Hematopoietic multipotent progenitor cell treated with erythropoietin and hydrocortisone succinate and interleukin-3 and kit ligand, for 6 days (in vitro differentiated cells): ENCODE measurements at regions not wholly inside any gene's neighbourhood (a gene's known extent, or its start where the extent isn't known, plus 50 kb on each side); places are given as distances from the start of the nearest gene placed in this dataset.
"Not testable (repeated sequence)": the region's sequence is repeated elsewhere in the genome, so short reads cannot be mapped to it uniquely, and the experiment has no call there.

Experiments used
- DNase-seq: peaks from one replicate; pipeline ENCODE4 v3.0.0-alpha.2; 2015

DNA sequence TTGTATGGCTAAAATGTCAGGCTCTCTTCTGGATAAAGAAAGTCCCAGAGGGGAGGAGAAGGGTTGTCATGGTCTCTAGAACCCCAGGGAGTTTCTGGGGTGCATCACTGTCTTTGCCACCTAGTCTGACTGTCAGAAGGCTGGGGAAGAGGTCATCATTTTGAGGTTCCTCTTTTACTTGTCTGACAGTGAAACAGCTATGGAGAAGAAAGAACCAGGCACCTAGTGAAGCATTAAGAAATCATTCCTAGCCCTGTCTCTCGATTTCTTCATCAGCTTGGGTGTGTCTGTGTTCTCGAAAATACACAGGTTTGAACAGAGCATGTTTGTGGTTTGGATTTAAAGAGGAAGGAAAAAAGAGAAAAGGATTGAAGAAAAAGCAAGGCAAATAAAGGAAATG, 158.7 kb upstream of the LRIG3 start:
- DNase-seq: peak; percentile 1

DNA sequence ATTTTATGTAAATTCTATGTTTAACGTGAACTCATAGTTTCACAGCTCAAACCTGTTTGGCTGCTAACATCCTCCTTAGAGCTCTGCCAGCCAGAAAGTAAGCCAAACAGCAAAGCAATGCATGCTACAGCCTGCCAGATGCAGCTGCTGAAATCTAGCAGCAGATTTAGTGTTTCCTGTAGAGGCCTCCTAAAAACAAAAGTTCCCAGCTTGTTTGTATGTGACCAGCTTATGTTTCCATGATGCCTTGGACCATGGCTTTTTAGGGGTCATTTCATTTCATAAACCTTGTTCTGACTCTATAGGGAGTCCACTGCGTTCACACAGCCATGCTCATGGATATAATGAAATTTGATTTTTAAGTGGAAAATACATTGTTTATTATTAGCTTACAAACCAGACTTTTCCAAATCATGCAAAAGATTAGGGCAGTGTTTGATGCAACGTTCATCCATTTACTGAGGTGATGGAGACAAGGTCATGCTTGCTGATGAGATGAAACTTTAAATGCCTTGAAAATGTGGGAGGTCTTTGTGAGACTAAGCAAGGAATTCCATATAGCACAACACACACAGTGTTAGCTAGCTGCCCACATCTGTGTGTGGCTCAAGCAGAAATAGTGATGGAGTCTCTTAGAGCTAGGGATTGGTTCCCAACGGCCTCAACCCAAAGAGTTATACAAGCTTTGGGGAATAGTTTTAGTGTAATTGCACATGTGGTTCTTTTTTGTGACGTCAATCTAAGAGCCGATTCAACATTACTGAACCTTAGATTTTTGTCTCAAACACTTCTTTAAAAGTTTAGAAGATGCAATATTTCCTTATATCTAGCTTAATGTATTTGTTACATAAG, 157.5 kb upstream of the LRIG3 start:
- no peak for DNase-seq

DNA sequence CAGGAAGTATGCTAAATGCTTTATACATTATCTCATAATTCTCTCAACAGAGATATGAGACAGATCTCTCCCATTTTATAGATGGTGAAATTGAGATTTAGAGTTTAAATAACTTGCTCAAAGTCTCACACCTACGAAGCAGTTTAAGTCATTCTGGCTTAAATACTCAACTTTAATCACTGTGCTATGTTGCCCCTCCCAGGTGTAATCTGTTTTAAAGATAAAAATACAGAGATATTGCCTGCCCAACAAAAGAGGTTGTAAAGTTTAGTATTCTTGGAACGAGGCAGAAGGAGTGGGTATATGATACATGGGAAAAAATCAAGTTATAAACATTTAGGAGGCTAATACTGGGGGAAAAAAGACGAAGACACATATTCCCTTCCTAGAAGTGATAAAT, 156.8 kb upstream of the LRIG3 start:
- no peak for DNase-seq

DNA sequence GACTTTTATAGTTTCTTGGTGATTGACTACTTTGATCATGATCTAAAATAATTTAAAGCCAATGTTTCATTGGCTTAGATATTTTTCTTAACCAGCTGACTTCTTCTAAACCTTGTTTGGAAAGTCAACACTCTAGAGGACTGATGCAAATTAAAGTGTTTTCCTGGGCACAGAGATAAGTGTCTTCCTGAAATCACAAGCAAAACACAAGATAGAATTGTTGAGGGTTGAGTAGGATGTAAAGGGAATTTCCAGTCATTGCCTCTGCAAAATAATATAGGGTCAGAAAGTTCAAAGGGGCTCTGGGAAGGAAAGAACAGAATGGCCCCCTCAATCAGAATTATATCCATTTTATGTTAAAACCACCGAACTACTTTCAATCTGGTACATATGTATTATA, 156.3 kb upstream of the LRIG3 start:
- DNase-seq: no peak

DNA sequence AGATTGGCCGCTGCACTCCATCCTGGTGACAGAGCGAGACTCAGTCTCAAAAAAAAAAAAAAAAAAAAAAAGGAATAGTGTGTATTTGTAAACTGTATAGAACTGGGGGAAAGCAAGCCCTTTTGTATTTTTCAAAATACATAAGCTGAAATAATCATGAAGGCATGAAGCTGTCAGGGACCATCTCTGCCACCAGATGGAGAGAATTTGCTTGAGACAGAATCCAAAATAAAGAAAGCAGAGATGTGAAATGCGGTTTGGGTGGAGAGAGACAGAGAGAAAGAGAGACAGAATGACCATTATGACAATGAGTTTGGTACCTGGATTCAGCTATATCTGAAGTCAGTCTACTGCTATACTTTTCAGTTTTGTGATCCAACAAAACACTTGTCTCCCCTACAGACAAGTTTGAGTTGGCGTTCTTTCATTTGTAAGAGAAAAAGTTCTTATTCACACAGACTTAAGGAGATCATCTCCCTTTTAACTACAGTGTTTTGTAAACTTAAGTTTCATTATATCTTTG, 155.7 kb upstream of the LRIG3 start:
- no peak for DNase-seq

DNA sequence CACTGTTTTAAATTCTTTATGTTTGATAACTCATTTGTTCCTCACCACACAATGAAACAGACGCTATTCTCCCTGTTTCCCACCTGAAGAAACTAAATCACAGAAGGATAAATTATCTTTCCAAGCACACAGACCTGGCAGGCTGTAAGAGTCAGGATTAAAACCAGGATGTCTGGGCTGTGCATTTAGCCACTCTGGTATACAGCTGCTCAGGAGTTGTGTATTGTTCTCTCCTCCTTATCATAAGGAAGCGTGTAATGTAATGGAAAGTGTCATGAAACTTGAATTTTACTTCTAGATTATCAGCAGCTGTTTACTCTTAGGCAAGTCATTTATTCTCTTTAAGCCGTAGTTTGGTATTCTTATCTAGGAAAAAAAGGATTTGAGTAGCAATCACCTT, 154.8 kb upstream of the LRIG3 start:
- DNase-seq: no peak

DNA sequence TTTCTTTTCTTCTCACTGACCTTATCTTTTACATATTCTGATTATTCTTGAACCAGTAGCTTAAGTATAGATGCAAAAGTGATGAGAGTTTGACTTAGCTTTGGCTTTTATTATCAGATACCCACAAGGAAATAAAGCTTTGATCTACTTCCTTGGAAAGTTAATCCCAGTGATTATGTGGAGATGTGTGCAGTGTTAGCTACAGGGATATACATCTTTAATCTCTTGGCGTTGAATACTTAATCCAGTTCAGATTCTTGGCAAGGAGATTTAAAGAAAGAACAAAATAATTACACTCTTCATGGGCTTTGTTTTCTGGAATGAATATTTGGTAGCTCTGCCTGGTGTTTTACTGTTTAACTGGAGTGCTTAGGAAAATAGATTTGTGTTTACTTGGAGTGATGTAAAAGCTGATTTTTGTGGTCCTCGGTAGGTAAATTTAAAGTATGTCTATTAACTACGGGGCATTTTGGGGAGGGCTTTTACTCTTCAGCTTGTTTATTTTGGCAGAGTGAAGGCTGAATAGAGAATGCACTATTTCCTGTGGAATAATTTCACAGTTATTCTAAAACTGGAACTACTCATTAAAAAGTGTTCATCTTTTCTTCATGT, 150.1 kb upstream of the LRIG3 start:
- no peak for DNase-seq

DNA sequence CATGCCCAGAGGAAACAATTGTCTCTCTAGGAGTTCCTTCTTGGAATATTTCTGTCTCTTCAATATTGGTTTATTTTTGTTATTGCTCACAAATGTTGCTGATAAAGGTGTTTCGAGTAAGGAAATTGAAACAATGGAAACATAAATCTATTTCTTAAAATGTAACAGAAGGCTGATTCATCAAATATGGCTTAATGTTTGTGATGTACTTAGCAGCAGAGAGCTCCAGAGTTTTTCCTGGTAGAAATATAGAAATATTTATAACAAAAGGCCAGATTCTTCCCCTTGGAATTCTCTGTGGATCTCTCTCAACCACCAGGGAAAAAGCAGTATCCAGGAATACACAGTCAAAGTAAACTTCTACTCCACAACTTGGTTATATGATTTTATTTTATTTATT, 149.2 kb upstream of the LRIG3 start:
- no peak for DNase-seq

DNA sequence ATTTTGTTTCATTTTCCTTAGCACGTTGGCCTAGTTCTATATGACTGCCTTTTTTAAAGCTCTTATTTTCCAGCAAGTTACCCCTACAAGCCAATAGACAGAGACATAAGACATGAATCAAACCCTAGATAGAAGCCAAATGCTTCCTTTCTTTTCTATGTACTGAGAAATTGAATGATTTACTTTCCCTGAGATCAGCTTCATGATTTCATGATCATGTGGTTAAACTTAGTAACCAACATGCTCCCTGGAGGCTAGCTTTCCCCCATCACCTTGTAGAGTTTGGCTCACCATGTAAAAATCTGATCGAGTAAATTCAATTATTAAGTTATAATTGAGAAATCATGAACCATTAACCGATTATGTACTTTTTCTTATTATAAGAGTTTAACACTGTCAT, 148.1 kb upstream of the LRIG3 start:
- no peak for DNase-seq

DNA sequence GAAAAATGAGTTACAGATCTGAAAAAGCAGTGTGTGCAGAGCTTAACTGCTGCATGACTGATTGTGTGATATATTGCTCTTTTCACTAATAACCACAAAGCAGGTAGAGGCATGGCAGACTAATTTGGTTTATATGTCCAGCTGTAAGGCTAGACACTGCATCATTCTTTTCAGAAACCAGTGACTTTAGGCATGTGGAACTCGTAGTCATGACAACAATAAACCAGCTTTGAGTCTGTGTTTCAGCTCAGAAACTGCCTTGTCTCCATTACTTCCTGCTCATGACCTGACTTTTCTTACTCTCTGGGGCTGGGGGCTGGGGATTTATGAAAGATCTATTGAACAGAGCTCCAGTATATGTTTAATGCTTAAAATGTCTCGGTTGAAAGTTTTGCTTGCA, 146.8 kb upstream of the LRIG3 start:
- DNase-seq: no peak

DNA sequence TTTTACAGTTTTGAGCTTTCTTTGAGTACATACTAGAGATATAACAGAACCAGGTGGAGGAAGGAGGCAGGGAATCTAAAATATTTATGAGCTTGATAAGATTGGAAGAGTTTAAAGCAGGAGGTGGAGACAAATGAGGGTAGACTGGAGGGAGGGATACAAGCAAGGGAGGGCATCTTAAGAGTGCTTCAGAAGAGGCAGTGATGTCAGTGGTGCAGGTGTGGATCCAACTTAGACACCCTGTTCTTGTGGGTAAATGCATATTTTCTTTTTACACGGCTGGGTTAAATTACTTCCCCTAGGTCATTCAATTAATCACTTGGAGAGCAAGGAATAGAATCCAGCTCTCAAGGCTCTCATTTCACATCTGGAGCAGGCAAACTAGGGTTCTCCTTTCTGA, 146.1 kb upstream of the LRIG3 start:
- no peak for DNase-seq

DNA sequence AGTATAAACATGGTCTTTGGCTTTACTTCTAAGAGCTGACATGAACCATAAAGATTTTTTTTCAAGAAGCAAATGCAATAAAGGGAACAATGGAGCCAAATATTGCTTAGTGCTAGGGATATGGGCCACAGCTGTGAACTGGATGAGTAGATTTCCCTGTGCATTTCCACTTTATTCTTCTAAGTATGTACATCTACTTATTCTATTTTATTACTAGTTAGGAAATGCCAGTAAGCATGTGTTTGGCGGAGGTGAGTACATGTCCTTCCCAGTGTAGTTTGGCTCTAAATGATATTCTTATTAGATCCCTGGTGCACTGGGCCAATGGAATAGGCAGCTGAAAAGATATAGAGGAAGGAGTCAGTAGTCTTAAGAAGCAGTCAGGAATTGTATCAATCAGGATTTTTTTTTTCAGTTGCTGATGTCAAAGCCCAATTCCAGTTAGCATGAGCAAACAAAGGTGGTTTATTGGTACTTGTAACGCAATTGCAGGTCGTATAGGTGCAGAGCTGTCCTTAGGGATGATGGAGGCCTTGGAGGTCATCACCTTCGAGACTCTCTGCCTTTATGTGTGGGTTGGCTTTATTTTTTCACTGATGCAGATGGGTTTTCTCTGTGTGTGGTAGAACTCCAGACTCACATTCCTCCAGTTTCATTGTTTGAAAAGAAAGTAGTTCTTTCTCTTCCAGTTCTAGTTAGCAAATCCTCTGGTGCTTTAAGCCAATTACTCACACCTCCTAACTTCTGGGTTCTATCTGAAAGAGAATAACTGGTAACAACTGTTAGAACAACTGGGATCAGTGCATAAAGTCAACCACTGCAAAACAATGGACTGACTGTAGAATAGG, 139.0 kb upstream of the LRIG3 start:
- no peak for DNase-seq

DNA sequence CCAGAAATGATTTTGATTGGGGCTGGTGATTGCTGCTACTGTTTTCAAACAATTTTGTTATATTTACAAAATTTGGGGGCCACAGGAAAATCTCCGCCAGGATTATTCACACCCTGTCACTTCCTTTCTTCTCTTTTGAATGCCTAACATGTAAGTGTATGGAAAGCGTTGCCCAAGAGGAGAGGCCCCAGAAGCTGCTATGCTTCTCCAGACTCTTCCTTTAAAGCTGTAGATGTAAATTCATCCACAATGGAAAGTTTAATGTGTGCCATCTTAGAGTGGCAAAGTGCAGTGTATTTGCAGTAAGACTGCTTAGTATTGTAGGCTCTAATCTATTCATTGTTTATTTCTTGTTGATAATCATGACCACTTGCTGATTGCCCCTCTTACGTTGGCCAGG, 136.7 kb upstream of the LRIG3 start:
- no peak for DNase-seq

DNA sequence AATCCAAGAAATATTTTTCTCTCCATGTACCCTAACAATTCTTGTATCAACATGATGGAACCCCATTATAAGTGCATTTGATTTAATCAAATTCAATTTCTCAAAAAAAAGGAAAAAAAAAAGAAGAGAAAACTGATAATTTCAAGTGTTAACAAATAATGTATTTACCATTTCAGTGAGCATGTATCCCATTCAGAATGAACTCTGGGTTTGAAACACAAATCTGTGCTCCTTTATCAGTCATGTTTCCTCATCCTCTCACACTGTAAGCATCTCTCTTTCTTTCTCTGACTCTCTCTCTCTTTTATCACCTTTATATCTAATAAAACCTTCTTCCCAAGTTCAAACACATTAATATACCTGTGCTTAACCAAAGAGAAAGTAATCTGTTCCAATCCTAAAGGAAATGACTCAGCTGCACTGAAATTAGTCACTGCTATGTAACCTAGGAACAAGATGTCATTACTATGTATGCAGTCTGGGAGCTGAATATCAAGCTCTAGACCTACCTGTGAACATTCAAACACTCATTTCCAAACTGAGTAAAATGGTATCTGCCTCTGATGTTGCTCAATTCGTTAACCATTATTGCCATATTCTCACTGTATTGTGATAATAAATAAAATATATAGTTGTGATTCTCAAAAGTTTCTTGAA, 135.0 kb upstream of the LRIG3 start:
- no peak for DNase-seq

DNA sequence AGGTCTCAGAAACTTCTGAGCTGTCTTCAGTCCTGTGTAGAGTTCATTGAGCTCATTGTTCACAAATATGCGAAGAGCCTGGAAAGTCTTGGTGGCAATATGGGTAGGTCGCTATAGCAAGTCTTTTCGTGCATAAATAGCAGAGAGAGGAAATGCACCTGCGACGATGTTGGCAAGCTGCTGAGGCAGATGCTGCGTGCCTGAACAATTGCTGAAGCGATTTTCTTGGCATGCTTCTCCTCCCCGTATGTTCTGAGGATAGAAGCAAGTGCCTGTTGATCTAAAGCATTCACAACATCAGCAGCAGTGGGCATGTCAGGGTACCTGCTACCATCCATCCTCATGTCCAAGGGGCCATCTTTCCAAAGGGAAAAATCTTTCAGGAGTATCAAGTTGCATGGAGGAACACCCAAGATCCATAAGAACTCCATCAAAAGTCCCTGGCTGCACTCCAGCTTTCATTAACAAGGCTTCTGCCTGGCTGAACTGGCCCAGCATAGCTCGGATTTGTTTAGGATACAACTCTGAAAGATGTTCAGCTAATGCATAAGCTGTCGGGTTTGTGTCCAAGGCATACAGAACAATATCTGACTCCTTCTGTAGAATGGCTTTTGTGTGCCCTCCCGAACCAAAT, 133.1 kb upstream of the LRIG3 start:
- not testable (repeated sequence) for DNase-seq

DNA sequence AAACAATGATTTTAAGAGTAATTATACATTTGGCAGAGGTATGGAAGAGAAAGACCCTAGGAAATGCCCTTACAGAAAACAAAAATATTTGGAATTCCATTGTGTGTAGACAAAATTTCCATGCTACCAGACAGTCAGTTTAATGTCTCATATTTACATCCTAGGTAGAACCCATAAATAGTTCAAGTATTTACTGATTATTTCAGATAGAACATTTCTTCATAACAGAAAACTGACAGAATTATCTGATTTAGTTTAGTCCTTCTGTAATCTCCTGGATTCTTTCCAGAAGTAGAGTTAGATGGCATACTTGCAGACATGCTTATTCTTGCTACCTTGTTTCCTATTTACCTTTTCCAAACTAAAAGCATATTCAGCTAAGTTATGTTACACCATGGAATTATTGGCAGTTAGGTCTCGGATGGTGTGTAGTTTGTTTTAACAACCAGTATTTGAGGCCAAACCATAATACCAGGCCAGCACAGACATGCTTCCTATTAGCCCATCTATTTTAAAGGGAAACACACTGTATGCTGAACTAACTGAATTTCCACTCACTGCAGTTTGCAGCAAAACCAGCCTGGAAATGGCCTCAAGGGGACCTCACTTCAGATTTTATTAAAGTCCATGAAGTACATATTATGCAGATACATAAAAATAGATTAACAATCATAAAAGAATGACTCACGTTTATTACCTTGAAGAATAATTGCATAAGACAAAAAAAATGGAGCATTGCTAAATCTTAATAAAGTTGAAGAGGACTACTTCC, 126.6 kb upstream of the LRIG3 start:
- DNase-seq: no peak

DNA sequence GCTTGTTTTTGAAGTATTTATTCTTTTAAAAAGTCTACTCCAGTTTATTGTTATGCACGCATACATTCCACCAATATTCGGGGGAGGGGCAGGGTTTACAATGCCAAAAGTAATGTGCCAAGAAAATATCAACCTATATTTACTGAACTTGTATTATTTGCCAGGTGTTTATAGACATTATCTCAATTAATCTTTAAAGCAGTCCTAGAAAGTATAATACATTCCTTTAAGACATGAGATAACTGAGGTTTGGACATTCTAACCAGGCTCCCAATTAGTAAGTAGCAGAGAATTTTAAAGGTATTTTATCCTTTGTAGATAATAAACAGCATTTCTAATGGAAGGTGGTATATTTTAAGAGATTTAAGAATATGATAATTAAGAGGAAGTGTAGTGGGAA, 124.5 kb upstream of the LRIG3 start:
- no peak for DNase-seq

DNA sequence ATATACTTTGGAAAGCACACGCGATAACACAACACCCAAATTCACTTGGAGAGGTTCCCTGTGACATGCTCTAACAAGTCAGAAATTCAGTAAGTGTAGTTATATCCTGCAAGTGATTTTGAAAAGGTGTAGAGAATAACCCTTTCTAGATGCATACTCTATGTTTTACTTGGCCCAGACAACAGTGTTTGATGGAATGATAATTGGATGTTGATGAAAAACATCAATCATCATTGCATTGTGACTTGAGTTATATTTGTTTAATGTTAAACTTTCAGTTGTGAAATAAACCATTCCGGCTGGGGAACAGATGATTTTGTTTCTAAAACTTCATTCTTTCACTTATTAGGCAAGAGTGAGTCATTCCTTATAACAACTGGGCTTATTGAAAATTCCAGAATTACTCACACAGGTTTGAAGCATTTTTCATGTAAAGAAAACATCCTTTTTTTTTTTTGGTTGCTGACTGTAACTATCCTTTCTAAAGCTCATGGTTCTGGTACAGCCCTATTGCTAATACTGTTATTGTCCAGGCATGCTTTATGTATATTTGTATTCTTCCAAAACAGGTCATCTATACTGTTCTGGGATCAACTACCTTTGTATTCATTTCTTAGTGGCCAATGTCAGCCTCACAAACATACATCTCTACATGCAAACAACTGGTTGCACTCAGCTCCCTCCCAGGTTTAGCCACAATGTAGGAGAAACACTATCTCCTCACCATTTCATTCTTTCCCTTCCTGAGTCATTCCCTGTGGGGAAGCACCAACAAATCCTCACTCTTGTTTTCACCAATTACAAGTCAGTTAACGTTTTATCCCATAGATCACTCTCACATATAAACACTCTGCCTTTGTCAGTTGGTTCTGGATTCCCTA, 121.2 kb upstream of the LRIG3 start:
- no peak for DNase-seq

DNA sequence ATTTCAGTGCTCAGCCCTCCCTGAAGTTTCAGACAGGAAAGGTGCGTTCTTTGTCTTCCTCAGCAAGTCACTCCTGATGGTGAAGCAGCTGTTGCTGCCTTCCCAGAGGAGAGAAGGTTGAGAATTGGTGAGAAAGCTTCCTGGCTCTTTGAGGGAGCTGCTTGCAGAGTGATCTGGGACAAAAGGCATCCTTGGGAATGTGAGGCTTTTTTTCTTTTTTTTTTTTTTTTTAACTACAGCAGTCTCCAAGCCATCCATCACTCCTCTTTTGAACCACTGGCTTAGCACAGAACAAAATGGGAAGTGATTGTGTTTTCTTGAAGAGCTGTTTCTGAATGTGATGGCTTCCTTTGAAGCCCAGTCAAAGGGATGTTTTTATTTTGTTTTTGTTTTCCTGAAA, 120.4 kb upstream of the LRIG3 start:
- no peak for DNase-seq

DNA sequence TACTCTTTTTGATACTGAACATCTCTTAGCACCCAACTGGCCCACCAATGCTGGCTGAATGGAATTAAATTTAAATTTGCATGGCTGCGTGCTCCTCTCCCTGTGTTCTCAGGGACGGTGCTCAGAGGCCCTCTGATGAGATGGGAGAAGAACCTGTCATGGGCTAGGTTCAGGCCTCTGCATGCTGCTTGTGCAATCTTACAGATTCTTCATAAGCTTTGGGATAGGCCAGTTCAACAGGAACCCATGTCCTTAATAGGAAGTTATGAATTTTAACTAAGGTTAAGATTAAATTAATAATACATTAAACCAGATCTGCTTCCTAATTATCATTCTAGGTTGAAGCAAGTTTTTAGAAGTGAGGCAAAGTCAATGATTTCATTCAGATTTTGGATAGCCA, 119.7 kb upstream of the LRIG3 start:
- no peak for DNase-seq

DNA sequence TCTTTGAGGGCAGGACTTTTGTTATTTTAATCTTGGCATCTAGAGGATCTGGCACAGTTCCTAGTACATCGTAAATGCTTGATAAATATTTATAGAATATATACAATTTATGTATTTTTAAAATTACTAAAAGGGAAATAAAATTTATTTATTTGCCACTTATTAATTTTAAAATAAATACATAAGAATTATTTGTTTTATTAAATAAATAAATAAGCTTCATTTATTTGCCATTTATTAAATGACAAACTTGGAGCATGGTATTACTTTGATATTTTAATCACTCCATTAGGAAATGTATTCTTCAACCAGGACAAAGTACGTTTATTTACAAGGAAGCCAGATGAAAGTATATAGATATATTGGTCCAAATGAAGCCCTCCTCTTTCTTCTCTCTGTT, 118.7 kb upstream of the LRIG3 start:
- DNase-seq: no peak
